ENCODE measurements at regions not wholly inside any gene's neighbourhood (a gene's known extent, or its start where the extent isn't known, plus 50 kb on each side); places are given as distances from the start of the nearest gene placed in this dataset.
"Not testable (repeated sequence)": the region's sequence is repeated elsewhere in the genome, so short reads cannot be mapped to it uniquely, and the experiment has no call there.

DNA sequence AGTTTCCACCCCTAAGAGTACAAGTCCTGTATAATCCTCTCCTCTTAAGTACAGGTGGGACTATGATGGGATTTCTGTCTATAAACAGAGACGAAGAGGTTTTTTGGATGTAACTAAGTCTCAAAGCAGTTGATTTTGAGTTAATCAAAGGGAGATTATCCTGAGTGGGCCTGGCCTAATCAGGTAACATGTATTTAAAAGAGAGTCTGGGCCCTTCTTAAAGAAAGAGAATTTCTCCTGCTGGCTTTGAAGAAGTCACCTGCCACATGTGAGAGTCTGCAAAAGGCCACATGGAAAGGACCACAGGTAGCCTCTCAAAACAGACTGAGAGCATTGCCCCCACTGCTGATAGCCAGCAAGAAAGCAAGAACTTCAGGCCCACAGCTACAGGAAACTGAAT lies 142.3 kb downstream of the IRX5 start:
- DNase-seq (ENCODE audit: low read depth): no peak

DNA sequence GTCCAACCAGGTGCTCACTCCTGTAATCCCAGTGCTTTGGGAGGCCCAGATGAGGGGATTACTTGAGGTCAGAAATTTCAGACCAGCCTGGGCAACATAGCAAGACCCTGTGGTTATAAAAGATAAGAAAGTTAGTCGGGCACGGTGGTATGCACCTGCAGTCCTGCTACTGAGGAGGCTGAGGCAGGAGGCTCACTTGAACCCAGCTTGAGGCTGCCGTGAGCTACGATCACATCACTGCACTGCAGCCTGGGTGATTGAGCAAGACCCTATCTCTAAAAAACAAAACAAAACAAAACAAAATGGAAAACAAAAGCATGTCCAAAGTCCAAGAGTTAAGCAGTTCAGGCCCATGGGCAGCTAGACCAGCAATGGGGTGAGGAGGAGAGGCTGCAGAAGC lies 143.2 kb downstream of the IRX5 start:
- no peak for DNase-seq (ENCODE audit: low read depth)

- not testable (repeated sequence) for DNase-seq (ENCODE audit: low read depth)
Measured at GRCh38 chr16:55075208-55075607, 144.5 kb downstream of the IRX5 start.

GRCh38 chr16:55076053-55076452 lies 145.4 kb downstream of the IRX5 start:
- DNase-seq (ENCODE audit: low read depth): no peak

DNA sequence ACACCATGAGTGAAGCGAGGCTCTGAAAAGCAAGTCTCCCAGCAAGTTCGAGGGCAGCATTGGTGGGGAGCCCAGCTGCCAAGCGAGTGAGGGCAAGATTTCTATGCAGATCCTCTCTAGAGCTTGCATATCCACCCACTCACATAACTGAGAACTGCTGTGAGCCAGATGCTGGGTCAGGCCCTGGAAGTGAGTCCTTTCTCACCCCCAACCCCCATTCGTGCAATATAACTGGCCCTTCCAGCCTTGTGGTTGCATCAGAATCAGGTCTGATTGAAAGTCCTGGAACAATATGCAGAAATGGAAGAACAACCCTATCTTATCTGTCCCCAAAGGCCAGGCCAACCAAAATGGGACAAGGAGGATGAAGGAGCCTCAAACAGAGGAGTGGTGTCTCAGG lies 146.6 kb downstream of the IRX5 start:
- no peak for DNase-seq (ENCODE audit: low read depth)

DNA sequence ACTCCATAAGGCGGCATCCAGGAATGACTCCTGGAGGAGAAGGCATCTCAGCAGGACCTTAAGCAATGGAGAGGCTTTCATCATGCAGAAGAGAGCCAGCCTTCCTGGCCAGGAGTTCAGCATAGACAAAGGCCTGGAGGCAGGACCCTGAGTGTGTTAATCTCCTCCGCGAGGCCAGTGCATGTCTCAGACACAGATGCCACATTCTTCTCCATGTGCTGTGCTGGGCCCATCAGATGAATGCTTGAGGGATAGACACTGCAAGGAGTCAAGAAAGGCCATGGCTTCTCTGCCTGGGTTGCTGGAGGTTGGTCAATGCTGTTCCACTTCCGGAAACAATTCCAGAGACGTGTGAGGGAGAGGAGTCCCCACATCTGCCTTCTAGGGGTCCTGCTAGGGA lies 147.5 kb downstream of the IRX5 start:
- no peak for DNase-seq (ENCODE audit: low read depth)

DNA sequence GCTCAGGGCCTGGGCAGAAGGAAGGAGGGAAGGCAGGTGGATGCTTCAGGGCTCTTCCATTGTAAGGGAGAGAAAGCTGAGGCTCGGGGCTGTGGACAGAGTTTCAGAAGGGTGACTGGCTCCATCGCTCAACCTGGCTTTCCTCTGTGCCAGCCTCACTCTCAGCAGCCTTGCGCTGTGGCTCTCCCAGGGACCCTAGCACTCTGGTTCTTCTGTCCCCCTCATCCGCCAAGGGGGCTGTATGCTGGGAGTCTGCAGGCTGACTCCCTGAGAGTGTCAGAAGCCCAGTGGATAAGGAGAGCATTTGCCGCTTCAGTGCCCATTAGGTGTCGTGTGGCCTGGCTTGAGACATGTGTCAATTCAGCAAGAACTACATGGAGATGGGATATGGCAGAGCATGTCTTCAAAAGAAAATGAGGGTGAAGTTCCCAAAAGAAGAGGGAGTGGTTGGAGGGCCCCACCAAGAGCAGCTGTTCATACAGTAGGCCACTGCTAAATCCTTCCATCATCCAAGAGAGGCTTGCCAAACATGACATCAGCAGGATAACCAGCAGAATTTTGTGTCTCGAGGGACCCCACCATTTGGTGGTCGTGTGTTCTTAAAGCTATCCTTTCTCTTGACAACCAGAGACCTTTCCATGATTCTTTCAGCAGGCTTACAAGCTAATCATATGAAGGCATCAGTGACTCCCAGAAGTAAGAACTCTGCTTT lies 148.2 kb downstream of the IRX5 start:
- no peak for DNase-seq (ENCODE audit: low read depth)

DNA sequence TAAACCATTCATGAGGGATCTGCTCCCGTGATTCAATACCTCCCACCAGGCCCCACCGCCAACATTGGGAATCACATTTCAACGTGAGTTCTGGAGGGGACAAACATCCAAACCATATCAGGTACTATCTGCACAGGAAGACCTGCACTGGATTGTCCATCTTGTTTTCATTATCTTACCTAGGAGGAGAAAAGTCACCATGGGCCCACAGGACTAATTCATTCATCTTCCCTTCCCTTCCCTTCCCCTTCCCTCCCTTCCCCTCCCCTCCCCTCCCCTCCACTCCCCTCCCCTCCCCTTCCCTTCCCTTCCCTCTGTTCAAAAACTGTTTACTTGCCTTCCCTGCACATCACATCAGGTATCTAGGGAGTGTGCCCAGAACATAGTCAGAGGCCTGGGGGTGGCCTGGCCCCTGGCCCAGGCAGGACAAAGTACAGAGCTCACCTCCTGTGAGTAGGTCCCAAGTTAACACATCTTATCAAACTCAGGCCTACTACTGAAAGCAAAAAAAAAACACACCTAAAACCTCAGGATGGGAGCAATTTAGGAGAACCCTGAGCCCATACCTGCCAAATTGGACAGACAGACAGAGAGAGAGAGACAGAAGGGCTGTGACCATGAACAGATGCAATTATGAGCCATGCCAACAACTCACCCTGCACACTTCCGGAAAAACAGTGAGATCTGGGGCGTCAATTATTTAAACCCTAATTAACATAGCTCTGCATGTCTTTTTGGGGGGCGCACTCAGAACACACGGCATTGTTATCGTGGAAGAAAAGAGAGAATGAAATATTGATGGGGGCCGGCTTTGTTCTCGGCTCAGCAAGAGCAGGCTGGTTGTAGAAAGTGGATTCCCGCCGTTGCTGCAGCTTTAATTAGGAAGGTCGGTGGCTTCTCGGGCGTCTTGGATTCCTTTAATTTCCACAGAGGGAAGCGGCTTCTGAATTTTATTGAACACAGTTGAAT lies 151.2 kb downstream of the IRX5 start:
- DNase-seq (ENCODE audit: low read depth): no peak

- DNase-seq (ENCODE audit: low read depth): no peak
Measured at GRCh38 chr16:55082591-55082976, 151.9 kb downstream of the IRX5 start.

- no peak for DNase-seq (ENCODE audit: low read depth)
Measured at GRCh38 chr16:55083052-55083451, 152.4 kb downstream of the IRX5 start.

GRCh38 chr16:55088098-55088497 lies 157.4 kb downstream of the IRX5 start:
- DNase-seq (ENCODE audit: low read depth): no peak

GRCh38 chr16:55089600-55089999 lies 158.9 kb downstream of the IRX5 start:
- DNase-seq (ENCODE audit: low read depth): no peak

- no peak for DNase-seq (ENCODE audit: low read depth)
Measured at GRCh38 chr16:55091213-55091870, 160.7 kb downstream of the IRX5 start.

- DNase-seq (ENCODE audit: low read depth): no peak
Measured at GRCh38 chr16:55091871-55092230, 161.2 kb downstream of the IRX5 start.

DNA sequence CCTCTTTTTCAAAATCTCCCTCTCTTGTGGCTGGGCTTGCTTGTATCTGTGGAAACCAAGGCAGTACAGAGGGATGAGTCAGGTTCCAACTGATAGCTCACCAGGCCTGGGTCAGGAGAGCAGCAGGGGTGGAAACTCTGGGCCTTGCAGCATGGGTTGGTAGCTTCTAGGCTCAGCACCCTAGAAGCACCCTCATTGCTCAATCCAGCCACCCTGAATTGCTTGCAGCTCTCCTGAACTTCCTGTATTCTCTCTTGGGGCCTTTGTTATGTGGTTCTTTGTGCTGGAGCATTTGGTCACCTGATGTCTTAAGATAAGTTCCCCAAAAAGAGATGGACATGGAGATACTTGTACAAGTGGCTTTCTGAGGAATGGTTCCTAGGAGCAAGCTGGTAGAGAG lies 169.4 kb downstream of the IRX5 start:
- DNase-seq (ENCODE audit: low read depth): no peak

- no peak for DNase-seq (ENCODE audit: low read depth)
Measured at GRCh38 chr16:55101026-55101425, 170.4 kb downstream of the IRX5 start.

- DNase-seq (ENCODE audit: low read depth): no peak
Measured at GRCh38 chr16:55102077-55102476, 171.4 kb downstream of the IRX5 start.

DNA sequence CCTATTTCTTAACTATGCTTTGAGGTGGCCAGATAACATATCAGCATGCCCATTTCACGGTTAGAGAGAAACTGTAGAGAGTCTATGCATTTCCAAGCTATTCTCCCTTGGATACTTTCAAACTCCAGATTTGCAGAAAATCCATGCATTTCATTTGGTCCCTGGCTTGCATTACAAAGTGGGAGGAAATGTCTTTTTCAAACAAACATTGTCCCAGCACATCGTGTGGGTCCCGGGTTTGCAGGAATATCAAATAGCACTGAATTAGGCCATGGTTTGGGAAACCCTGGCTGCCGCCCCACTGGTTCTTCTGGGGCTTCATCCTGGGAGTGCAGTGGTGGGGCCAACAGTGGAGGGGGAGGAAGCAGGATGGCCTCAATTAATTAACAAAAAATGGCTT lies 171.9 kb downstream of the IRX5 start:
- no peak for DNase-seq (ENCODE audit: low read depth)

DNA sequence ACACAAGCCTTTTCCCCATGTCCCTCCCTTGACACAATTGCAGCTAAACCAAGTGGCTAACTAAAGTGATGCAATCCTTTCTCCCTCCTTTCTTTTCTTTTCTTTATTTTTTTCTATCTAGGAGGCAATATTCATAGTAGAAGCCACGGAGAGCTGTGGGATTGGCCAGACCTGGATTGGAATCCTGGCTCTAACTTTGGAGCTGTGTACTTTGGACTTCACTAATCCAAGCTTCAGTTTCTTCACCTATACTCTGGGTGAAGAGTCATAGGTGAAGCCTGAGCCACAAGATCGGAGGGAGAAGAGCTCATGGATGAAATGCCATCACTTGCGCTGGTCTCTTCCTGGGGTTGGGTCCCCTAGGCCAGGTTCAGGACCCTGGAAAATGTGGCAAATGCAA lies 177.2 kb downstream of the IRX5 start:
- DNase-seq (ENCODE audit: low read depth): no peak

GRCh38 chr16:55113210-55113609 lies 182.5 kb downstream of the IRX5 start:
- no peak for DNase-seq (ENCODE audit: low read depth)

- no peak for DNase-seq (ENCODE audit: low read depth)
Measured at GRCh38 chr16:55115506-55115905, 184.8 kb downstream of the IRX5 start.

DNA sequence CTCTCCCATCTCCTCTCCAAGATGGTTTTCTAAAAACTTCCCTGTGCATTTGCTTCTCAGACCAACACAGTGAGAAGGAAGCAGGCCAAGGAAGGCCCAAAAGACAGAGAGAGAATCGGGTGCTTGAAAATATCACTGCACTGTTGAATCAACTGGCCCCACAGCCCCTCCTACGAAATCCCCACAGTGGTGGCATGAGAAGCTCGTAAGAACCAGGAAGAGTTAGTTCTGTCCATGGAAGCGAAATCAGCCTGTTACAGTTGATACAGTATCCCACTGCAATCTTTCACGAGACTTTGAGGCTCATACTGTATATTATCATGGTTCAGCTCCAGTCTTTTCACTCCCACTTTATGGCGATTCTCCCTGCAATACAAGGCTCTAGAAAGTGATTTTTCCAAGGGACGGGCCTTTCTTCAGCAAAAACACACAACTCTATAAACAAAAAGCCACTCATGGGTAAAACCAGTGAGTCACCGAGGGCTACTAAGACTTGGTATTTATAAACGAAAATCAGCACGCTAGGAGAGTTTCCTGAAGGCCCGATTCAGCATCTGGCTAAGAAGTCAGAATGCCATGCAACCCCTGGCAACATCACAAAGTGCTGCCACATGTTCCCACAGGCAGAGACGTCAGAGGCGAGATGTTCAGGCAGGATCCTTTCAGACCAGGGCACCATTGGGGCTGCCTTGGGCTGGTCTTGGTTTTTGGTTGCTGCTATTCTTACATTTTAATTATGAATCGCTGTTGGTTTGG lies 185.7 kb downstream of the IRX5 start:
- DNase-seq (ENCODE audit: low read depth): no peak

All from activated T-helper 1 cell treated with Interleukin-2 at 50 U/mL for 16 hours (primary cell).